H1 (cell line): ENCODE measurements at regions not wholly inside any gene's neighbourhood (a gene's known extent, or its start where the extent isn't known, plus 50 kb on each side); places are given as distances from the start of the nearest gene placed in this dataset.

Source experiments
- BACH1 ChIP-seq: IDR thresholded peaks from 2 replicates; pipeline ENCODE4 v1.6.1; 2012; ENCODE audit warnings: low read length, improper control_type of control experiment
- BRCA1 ChIP-seq: IDR thresholded peaks from 2 replicates; pipeline ENCODE4 v1.6.1; 2012; ENCODE audit warnings: low read depth, low read length, improper control_type of control experiment
- CBX5 ChIP-seq: fragments of 300-800, 300-1000 bp; sonication (generic); IDR thresholded peaks from 2 replicates; pipeline ENCODE4 v1.7.1; 2016; ENCODE audit warnings: antibody characterized with exemption, low read length, low read depth
- CHD1 ChIP-seq: IDR thresholded peaks from 2 replicates; pipeline ENCODE4 v1.6.1; 2012; ENCODE audit warnings: low read depth, low read length, improper control_type of control experiment
- CHD7 ChIP-seq: fragments of 300-600 bp; sonication (generic); IDR thresholded peaks from 2 replicates; pipeline ENCODE4 v1.7.1; 2012; ENCODE audit warnings: low read length, moderate library complexity, mild to moderate bottlenecking, inconsistent platforms; ENCODE audit not compliant: insufficient replicate concordance
- GTF2F1 ChIP-seq: IDR thresholded peaks from 2 replicates; pipeline ENCODE4 v1.6.1; 2012; ENCODE audit warnings: low read depth, low read length, improper control_type of control experiment, borderline replicate concordance
- POLR2A ChIP-seq, 2 experiments: IDR thresholded peaks; 1 replicate in 1 of 2; 2 replicates in 1 of 2; pipeline ENCODE4 v1.6.1; 2011; ENCODE audit warnings: low read depth in 2 of 2, low read length in 2 of 2, mild to moderate bottlenecking in 2 of 2; ENCODE audit errors: control extremely low read depth in 1 of 2
- RAD21 ChIP-seq, 2 experiments: IDR thresholded peaks in 1 of 2; conservative IDR thresholded peaks in 1 of 2; 2 replicates each; pipeline ENCODE4 v1.6.1; 2011; ENCODE audit warnings: low read depth in 2 of 2, low read length in 2 of 2, improper control_type of control experiment in 1 of 2, inconsistent platforms in 1 of 2, mild to moderate bottlenecking in 1 of 2, moderate library complexity in 1 of 2
- RFX5 ChIP-seq: IDR thresholded peaks from 2 replicates; pipeline ENCODE4 v1.6.1; 2011; ENCODE audit warnings: low read depth, low read length, improper control_type of control experiment, borderline replicate concordance
- RNF2 ChIP-seq: fragments of 200-900, 300-1000 bp; sonication (generic); IDR thresholded peaks from 2 replicates; pipeline ENCODE4 v1.7.1; 2016; ENCODE audit warnings: borderline replicate concordance, low read depth, mild to moderate bottlenecking, antibody characterized with exemption, low read length; ENCODE audit not compliant: poor library complexity, severe bottlenecking; ENCODE audit errors: missing control alignments
- SAP30 ChIP-seq: fragments of 300-600 bp; sonication (generic); IDR thresholded peaks from 2 replicates; pipeline ENCODE4 v1.7.1; 2012; ENCODE audit warnings: low read length, moderate library complexity, mild to moderate bottlenecking, inconsistent platforms; ENCODE audit not compliant: insufficient read depth, insufficient replicate concordance
- TBP ChIP-seq: IDR thresholded peaks from 2 replicates; pipeline ENCODE4 v1.6.1; 2011; ENCODE audit warnings: low read depth, low read length, improper control_type of control experiment

DNA sequence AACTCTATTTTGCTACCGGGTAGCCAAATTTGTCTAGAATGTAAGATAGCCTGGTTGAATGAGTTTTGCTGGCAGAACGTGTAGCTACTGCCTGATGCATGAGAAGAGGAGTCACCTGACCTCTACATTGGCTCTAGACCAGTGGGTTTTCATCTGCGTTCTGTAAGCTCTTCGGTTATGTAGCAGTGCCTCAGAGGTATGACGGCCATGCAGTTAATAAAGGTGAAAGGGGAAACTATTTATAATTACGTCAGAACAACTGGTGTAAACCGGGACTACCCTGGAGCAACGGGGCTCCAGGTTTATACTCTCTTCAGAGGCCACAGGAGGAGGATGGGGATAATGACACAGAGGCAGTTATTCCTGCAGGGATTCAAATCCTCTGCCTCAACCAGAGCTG lies 173.4 kb upstream of the KITLG start (continued):
- TF ChIP-seq CHD7 (no peak), GTF2F1 (no peak), BACH1 (no peak), BRCA1 (no peak), RAD21 (IDR thresholded peaks at IDR 0.05 in 1 of 2, conservative IDR thresholded peaks at IDR 0.05 in 1 of 2; ENCODE audit: low read depth in 2 of 2, low read length in 2 of 2) (no peak), CHD1 (no peak), RNF2 (no peak), CBX5 (no peak), RFX5 (no peak), TBP (no peak), POLR2A (IDR thresholded peaks at IDR 0.05; ENCODE audit: control extremely low read depth in 1 of 2, low read depth in 2 of 2, low read length in 2 of 2) (no peak), SAP30 (no peak)
